Left lung (tissue), 4 donors: ENCODE measurements at regions not wholly inside any gene's neighbourhood (a gene's known extent, or its start where the extent isn't known, plus 50 kb on each side); places are given as distances from the start of the nearest gene placed in this dataset.

ENCODE experiments used
- ATAC-seq: fragments of 200-7000 bp; cut with Tn5 transposase; one replicate; pipeline ENCODE4 v1.9.1; 2020; ENCODE audit warnings: moderate library complexity
- DNase-seq, 4 donors: peaks; one replicate each; pipeline ENCODE4 v3.0.0-alpha.2; 2013 to 2020
- H3K27ac ChIP-seq, 2 donors: fragments of 200-600 bp; sonication (generic) in 1 of 2; one replicate each; pipeline versions ENCODE4 v1.5.0 to v1.8.0; 2020 to 2021
- H3K27me3 ChIP-seq, 2 donors: fragments of 200-600 bp; sonication (generic) in 1 of 2; one replicate each; pipeline versions ENCODE4 v1.5.0 to v1.8.0; 2020 to 2021
- H3K36me3 ChIP-seq, 2 donors: fragments of 200-600 bp; sonication (generic) in 1 of 2; one replicate each; pipeline versions ENCODE4 v1.5.0 to v1.8.0; 2020 to 2021
- H3K4me1 ChIP-seq, 2 donors: fragments of 200-600 bp; one replicate each; pipeline ENCODE4 v1.8.0; 2021
- H3K4me3 ChIP-seq, 2 donors: fragments of 200-600 bp; sonication (generic) in 1 of 2; one replicate each; pipeline versions ENCODE4 v1.5.0 to v1.8.0; 2020 to 2021; ENCODE audit warnings: mild to moderate bottlenecking in 1 of 2
- H3K9me3 ChIP-seq, 2 donors: fragments of 200-600 bp; sonication (generic) in 1 of 2; one replicate each; pipeline versions ENCODE4 v1.5.0 to v1.8.0; 2020 to 2021
- CTCF ChIP-seq, 2 donors: fragments of 200-600 bp; sonication (generic) in 1 of 2; IDR thresholded peaks; one replicate each; pipeline versions ENCODE4 v1.5.0 to v1.8.0; 2021; ENCODE audit warnings: antibody characterized with exemption in 2 of 2
- intact Hi-C, 2 donors: fragments of 100-400 bp; cut with DNase I; formaldehyde crosslinking; loops; one replicate each; pipeline versions ENCODE4 v1.11.2 to v1.14.2; 2022
- donor health status: DM: no; HTN: yes; CAD: no.
- donor health status: DM: no; HTN: no; CAD: no.

- Histone ChIP-seq H3K27me3 (no peaks in the 10 kb centered on the region), H3K36me3 (no peaks in the 10 kb centered on the region), H3K4me3 (no peak overlapping the region), H3K4me1 (no peaks in the 10 kb centered on the region), H3K9me3 (no peaks in the 10 kb centered on the region), H3K27ac (no peak overlapping the region)
- ATAC-seq: no peak
- intact Hi-C loops: no loop called here
- no peak for TF ChIP-seq CTCF (IDR thresholded peaks at IDR 0.05)
- no peak for DNase-seq
These were observed 57.2 kb upstream of the ALOX12 start for GRCh38 chr17:6938637-6939036.

GRCh38 chr17:6940186-6940649, 55.6 kb upstream of the ALOX12 start:
- Histone ChIP-seq H3K4me3 (peak overlapping the region in 1 of 2 donors; percentile 18), H3K4me1 (no peaks in the 10 kb centered on the region), H3K9me3 (no peaks in the 10 kb centered on the region), H3K36me3 (no peaks in the 10 kb centered on the region), H3K27me3 (no peaks in the 10 kb centered on the region), H3K27ac (no peak overlapping the region)
- ATAC-seq (no peak), DNase-seq (no peak)
- intact Hi-C loops: no loop called here
- TF ChIP-seq CTCF (IDR thresholded peaks at IDR 0.05): no peak

GRCh38 chr17:6941989-6942388, 53.9 kb upstream of the ALOX12 start:
- intact Hi-C loops: no loop called here
- Histone ChIP-seq H3K27me3 (no peaks in the 10 kb centered on the region), H3K36me3 (no peaks in the 10 kb centered on the region), H3K4me3 (no peak overlapping the region), H3K4me1 (no peaks in the 10 kb centered on the region), H3K9me3 (no peaks in the 10 kb centered on the region), H3K27ac (no peak overlapping the region)
- no peak for TF ChIP-seq CTCF (IDR thresholded peaks at IDR 0.05)
- DNase-seq (no peak), ATAC-seq (no peak)

- Histone ChIP-seq H3K4me3 (no peak overlapping the region), H3K27me3 (no peaks in the 10 kb centered on the region), H3K27ac (no peak overlapping the region), H3K9me3 (no peaks in the 10 kb centered on the region), H3K4me1 (peaks cover 0 to 3% of the 10 kb centered on the region in 2 donors), H3K36me3 (no peaks in the 10 kb centered on the region)
- intact Hi-C loops: no loop called here
- DNase-seq: no peak
- ATAC-seq: no peak
- no peak for TF ChIP-seq CTCF (IDR thresholded peaks at IDR 0.05)
These were observed 52.4 kb upstream of the ALOX12 start for GRCh38 chr17:6943406-6943805.
